Mucosa of descending colon (tissue), 3 donors: ENCODE measurements at regions not wholly inside any gene's neighbourhood (a gene's known extent, or its start where the extent isn't known, plus 50 kb on each side); places are given as distances from the start of the nearest gene placed in this dataset.

Source experiments
- ATAC-seq: fragments of 200-7000 bp; cut with Tn5 transposase; one replicate; pipeline ENCODE4 v1.9.1; 2020; ENCODE audit warnings: mild to moderate bottlenecking, moderate library complexity
- DNase-seq, 3 donors: peaks; one replicate each; pipeline ENCODE4 v3.0.0-alpha.2; 2020
- H3K36me3 ChIP-seq: fragments of 200-600 bp; one replicate; pipeline ENCODE4 v1.8.0; 2021; ENCODE audit warnings: low read depth, mild to moderate bottlenecking
- H3K4me1 ChIP-seq: fragments of 200-600 bp; one replicate; pipeline ENCODE4 v1.8.0; 2021; ENCODE audit warnings: low read depth, mild to moderate bottlenecking
- H3K4me3 ChIP-seq: fragments of 200-600 bp; one replicate; pipeline ENCODE4 v1.8.0; 2021; ENCODE audit warnings: mild to moderate bottlenecking
- H3K9me3 ChIP-seq: fragments of 200-600 bp; one replicate; pipeline ENCODE4 v1.8.0; 2021; ENCODE audit warnings: mild to moderate bottlenecking
- intact Hi-C, 2 donors: fragments of 100-400 bp; cut with DNase I in 1 of 2; cut with micrococcal nuclease in 1 of 2; formaldehyde crosslinking; loops; one replicate each; pipeline versions ENCODE4 v1.11.0 to v1.11.1; 2022; cut with DNase I, micrococcal nuclease
- TF ChIP-seq, protein P1 (sequence below): fragments of 200-600 bp; IDR thresholded peaks from one replicate; pipeline ENCODE4 v1.8.0; 2022; ENCODE audit warnings: antibody characterized with exemption, mild to moderate bottlenecking
- donor health status: DM: no; HTN: no; CAD: no; lungs with moderate emphysema.
- donor health status: DM: no; HTN: no; CAD: no.
- donor health status: DM: no; HTN: yes; CAD: no.

DNA sequence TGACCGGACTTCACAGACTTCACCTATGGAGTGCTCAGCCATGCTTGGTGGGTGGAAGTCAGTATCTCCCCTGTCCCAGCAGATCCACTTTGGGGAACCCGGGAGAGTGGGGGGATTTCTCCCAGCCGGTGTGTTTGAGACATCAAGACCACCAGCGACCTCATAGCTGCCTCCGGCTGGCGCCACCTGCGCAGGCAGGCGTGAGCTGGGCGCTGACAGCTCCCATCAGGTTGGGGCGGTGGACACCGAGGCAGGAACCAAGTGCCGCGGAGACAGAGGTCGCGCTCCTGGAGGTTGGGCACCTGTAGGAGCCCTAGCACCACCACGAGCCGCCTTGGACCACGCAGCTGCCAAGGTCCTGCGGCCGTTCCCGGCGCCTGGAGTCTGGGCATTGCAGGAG lies 124.0 kb upstream of the LARP1 start:
- intact Hi-C loops: no loop called here
- H3K36me3 ChIP-seq: no peaks in the 10 kb centered on the region

DNA sequence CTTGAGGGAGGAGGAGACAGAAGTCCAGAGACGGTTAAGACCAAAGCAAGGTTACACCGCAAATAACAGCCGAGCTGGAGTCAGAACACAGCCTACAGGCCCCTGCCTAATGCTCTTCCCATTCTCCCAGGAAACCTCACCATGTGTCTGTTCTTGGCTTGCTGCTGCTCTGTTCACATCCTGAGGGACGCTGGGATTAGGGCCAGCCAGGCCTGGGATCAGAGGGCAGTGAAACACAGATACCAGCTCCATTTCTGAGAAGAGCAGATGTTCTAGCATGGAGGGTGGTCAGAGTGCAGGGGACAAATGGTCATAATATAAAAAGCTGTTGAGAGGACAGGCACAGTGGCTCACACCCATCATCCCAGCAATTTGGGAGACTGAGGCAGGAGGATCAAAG lies 124.8 kb upstream of the LARP1 start:
- ATAC-seq: no peak
- TF ChIP-seq, protein P1, sequence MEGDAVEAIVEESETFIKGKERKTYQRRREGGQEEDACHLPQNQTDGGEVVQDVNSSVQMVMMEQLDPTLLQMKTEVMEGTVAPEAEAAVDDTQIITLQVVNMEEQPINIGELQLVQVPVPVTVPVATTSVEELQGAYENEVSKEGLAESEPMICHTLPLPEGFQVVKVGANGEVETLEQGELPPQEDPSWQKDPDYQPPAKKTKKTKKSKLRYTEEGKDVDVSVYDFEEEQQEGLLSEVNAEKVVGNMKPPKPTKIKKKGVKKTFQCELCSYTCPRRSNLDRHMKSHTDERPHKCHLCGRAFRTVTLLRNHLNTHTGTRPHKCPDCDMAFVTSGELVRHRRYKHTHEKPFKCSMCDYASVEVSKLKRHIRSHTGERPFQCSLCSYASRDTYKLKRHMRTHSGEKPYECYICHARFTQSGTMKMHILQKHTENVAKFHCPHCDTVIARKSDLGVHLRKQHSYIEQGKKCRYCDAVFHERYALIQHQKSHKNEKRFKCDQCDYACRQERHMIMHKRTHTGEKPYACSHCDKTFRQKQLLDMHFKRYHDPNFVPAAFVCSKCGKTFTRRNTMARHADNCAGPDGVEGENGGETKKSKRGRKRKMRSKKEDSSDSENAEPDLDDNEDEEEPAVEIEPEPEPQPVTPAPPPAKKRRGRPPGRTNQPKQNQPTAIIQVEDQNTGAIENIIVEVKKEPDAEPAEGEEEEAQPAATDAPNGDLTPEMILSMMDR: no peak
- no peak for DNase-seq
- Histone ChIP-seq H3K4me1 (no peaks in the 10 kb centered on the region), H3K9me3 (no peaks in the 10 kb centered on the region), H3K36me3 (no peaks in the 10 kb centered on the region), H3K4me3 (no peak overlapping the region)
- intact Hi-C loops: no loop called here

More for the DNA sequence above, 124.0 kb upstream of the LARP1 start:
- ATAC-seq (no peak), DNase-seq (no peak)
- H3K4me1 ChIP-seq: no peaks in the 10 kb centered on the region
- TF ChIP-seq, protein P1: no peak
- H3K9me3 ChIP-seq: no peaks in the 10 kb centered on the region
- H3K4me3 ChIP-seq: no peak overlapping the region

- no peak overlapping the region for H3K4me3 ChIP-seq
- DNase-seq (no peak), ATAC-seq (no peak)
- TF ChIP-seq, protein P1: no peak
- intact Hi-C loops: no loop called here
- no peaks in the 10 kb centered on the region for H3K9me3 ChIP-seq
- no peaks in the 10 kb centered on the region for H3K4me1 ChIP-seq
- H3K36me3 ChIP-seq: no peaks in the 10 kb centered on the region
These were observed 126.5 kb upstream of the LARP1 start for GRCh38 chr5:154628685-154629084.

DNA sequence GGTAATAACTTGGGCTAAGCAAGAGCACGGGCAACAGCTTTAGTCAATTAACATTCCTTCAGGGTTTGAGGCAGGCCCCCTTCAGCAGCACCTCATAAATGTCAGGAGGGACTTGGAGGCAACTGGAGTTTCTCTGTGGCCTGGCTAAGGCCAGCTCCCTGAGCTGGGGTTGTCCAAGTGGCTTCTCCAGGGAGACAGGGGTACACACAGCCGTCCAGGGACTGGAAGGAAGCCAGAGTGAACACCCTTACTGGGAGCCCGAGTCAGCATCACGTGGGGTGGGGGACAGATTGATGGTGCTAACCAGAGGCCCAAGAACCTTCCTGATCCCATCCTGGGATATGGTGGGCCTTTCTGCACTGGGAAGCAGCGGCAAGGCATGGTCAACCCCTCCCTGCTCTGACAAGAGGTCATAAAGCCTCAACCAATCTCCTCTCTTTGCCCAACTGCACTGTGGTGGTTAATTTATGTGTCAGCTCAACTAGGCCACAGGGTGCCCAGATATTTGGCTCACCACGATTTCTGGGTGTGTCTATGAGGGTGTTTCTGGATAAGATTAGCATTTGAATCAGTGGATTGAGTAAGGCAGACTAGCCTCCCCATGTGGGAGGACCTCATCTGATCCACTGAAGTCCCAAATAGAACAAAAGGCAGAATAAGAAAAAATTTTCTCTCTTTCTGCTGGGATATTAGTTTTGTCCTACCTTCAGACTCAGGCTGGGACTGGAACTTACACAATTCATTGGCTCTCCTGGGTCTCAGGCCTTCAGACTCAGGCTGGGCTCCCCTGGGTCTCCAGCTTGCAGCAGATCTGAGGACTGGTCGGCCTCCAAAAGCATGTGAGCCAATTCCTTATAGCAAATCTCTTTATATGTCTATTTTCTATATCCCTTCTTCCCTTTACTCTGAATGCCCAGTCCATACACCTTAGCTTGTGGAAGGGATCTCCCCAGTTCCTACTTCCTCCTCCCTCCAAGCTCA lies 127.2 kb upstream of the LARP1 start:
- no peak overlapping the region for H3K4me3 ChIP-seq
- ATAC-seq: no peak

DNA sequence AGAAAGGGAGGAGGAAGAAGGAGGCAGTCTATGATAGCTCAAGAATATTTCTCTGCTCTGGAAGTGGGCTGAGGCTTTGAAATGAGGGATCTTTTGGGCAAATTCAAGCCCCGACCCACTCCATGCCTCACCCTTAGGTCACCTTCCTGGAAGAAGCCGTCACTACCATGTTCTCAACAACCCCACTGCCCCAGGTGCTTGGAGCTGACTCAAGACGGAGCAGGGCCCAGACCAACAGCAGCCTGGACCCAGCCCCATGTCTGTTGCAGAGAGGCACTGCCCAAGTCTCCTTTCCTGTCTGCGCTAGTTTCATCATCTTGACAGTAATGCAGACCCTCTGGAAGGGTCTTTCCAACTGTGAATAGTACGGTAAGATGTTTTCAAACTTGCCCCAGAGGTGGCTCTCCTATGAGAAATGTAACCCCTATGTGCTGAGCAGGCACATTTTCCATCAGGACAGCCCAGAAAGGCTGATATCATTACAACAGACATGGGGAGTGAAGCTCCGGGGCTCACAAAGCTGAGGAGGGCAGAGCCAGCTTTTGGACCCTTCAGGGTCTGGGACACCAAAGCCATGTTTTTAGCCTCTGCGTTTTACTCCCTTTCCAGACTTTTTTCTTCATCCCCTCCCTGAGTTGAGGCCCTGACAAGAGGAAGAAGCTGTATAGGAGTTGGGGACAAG lies 128.2 kb upstream of the LARP1 start:
- Histone ChIP-seq H3K9me3 (no peaks in the 10 kb centered on the region), H3K4me1 (no peaks in the 10 kb centered on the region), H3K4me3 (no peak overlapping the region), H3K36me3 (no peaks in the 10 kb centered on the region)
- DNase-seq (no peak), ATAC-seq (no peak)
- intact Hi-C loops: no loop called here
- TF ChIP-seq, protein P1: no peak

More for the DNA sequence above, 127.2 kb upstream of the LARP1 start:
- TF ChIP-seq, protein P1: no peak
- DNase-seq: no peak
- Histone ChIP-seq H3K9me3 (no peaks in the 10 kb centered on the region), H3K4me1 (no peaks in the 10 kb centered on the region), H3K36me3 (no peaks in the 10 kb centered on the region)
- intact Hi-C loops: no loop called here
